ENCODE measurements at regions not wholly inside any gene's neighbourhood (a gene's known extent, or its start where the extent isn't known, plus 50 kb on each side); places are given as distances from the start of the nearest gene placed in this dataset.

- no peak for TF ChIP-seq EZH2 (IDR thresholded peaks at IDR 0.05; ENCODE audit: insufficient read depth, poor library complexity, severe bottlenecking)
- no peak for TF ChIP-seq EZH2phosphoT487 (IDR thresholded peaks at IDR 0.05; ENCODE audit: insufficient read depth, low read depth)
These were observed 119.0 kb upstream of the DAPK1 start for GRCh38 chr9:87378676-87379075.
